ENCODE measurements at regions not wholly inside any gene's neighbourhood (a gene's known extent, or its start where the extent isn't known, plus 50 kb on each side); places are given as distances from the start of the nearest gene placed in this dataset.

DNA sequence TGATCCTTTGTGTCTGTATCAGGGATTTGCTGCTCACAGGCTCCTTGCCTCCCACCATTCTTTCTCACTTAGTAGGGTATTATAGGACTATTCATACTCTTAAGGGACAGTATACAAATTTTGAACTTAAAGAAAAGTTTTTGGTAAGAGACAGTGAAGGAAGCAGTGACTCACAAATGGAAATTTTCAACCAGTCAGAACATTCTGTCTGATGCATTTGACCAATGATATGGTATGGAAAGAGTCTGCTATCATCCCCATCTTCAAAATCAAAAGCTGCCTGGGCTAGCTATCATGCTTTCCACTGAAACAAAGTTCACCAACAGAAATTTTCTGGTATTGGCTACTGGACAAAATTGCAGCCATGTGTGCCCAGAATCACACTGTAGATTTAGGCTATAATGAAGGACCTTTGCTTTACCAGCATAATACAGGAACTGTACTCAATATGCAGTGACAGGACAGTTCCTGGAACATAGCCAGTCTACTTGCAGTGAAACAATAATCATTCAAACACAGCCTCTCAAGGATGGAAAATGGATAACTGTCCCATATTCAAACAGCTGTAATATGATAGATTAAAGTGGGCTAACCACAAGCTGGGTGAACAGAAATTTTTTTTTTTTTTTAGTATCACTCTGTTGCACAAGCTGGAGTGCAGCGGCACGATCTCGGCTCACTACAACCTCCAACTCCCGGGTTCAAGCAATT, 109.0 kb upstream of the ACSL4 start:
- no peak for DNase-seq (ENCODE audit: extremely low read depth, low read depth)

DNA sequence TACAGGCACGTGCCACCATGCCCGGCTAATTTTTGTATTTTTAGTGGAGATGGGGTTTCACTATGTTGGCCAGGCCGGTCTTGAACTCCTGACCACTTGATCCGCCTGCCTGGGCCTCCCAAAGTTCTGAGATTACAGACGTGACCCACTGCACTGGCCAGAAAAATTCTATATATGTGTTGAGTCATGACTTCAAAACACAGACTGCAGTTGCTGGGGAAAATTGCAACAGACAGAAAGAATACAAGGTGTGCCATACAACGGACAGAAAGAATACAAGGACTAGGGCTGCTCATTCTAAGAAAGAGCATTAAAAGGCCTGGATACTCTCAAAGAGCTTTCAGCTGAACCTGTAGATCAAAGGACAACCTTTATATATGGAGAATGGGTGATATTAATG, 109.6 kb upstream of the ACSL4 start:
- DNase-seq (ENCODE audit: extremely low read depth, low read depth): no peak

DNA sequence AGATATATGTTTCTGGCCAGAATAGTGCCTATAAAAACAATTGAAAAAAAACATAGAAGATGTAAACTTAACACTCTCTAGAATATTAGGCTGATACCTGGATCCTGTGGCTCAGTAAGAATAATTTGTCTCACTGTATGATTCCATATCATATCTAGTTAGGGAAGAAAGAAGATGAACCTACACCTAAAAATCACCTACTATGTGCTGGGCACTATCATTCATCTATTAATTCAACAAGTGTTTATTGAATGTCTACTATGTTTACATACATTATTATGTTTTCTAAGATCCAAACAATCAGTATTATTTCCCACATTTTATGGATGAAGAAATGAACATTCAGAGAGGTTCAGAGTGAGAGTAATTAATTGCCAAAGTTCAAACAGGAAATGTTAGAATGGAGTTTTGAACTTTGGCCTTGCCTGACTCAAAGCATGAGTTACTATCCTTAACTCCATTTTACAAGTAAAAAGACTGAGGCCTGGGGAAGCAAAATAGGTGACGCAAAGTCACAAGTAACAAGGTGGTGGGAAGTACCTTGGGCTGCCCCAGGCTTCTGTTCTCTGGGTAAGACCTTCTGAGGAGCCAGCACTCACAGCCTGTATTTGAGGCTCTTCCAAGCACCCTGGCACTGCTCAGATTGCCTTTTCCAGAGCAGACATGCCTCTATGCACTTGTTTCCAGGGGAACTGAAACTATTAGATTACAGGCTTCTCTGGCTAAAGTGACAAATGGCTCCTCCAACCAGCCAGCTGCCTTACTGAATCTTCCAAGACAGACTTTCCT, 111.1 kb upstream of the ACSL4 start:
- DNase-seq (ENCODE audit: extremely low read depth, low read depth): no peak

DNA sequence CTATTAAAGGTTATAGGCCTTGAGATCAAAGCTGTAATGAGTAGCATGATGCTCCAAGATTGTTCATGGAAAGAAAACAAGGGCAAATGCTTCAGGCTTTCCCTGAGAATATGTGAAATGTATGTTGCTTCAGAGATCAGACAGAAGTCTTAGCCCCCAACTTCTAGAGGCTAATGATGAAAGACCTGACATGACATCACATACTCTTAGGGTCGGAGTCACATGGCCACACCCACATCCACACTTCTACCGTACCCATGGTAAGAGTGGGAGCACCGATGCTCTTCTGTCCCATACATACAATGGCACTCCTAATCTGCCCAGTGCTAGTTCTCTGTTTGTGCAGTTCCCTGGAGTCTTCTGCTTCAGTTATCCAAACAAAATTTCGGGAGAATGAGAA, 111.9 kb upstream of the ACSL4 start:
- DNase-seq (ENCODE audit: extremely low read depth, low read depth): no peak

DNA sequence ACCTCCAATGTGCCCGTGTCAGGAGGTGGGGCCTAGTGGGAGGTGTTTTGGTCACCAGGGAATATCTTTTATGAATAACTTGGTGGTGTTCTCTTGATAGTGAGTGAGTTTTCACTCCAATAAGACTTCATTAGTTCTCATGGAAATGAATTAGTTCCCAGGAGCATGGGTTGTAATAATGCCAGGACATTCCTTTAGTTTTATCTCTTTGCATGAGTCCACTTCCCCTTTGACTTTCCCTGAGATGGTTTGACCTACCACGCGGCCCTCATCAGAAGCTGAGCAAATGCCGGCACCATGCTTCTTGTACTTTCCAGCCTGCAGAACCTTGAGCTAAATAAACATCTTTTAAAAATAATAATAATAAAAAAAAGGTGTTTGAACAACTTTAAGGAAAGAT, 112.9 kb upstream of the ACSL4 start:
- DNase-seq (ENCODE audit: extremely low read depth, low read depth): no peak

DNA sequence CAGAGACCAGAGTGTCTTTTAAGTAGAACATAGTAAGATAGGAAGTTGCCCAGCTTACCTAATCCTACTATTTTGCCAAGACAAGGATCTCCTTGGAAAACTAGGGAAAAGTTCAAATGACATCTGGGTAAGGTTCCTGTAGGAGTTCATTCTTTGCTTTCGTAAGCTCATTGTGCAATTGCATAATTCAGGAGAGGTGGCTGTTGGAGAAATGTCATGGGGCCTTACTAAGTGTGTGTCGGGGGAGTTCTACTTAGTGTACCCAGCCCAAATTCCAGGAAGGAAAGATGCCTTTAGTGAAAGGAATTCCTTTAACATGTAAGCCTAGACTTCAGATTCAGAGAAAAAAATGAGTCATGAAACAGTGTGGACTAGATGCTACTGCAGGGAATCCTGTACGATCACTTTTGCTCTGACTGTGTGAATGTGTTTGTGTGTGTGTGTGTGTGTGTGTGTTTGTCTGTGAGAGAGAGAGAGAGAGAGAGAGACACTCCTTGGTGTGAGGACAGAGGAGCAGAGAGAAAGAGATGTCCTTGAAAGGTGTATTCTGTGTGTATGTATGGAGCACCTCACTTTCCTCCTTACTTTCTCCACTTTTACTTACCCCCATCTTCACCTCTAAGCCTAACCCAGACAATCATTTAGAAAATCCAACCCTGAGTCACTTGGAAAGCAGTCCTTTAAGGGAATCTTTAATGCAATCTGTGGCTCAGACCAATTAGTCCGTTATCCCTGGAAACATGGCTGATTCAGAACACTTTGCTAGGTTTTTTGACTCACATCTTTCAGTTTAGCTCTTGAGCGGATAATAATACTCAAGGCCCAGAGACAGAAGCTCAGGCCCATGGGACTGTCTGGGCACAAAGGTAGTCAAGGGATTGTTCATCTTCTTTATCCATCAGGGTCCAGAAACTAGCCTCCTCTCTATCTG, 114.5 kb upstream of the ACSL4 start:
- DNase-seq (ENCODE audit: extremely low read depth, low read depth): no peak

DNA sequence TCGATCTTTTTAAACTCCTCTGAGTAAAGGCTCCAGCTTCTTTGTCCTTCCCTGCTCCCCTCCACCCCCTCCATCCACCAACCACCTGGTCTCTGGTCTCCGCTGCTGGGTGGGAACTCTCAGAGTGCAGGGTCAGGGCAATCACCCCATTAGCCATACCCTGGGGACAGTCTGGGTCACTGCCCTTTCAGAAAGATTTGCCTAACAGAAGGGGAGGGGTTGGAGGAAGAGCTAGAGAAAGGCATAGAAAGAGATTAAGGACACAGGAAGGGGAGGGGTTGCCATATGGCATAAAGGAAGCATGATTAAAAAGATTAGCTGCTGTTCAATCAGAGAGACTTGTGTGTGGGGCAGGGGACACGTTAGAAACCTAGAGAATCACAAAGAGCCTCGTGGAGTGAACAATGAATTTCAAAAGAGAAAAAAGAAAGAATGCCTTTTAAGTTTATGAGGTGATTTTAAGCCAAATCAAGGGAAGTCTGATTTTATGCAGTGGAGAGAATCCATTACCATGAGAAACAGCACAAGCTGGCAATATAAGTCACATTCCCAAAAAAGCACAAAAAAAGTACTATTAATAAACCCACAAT, 115.5 kb upstream of the ACSL4 start:
- no peak for DNase-seq (ENCODE audit: extremely low read depth, low read depth)

DNA sequence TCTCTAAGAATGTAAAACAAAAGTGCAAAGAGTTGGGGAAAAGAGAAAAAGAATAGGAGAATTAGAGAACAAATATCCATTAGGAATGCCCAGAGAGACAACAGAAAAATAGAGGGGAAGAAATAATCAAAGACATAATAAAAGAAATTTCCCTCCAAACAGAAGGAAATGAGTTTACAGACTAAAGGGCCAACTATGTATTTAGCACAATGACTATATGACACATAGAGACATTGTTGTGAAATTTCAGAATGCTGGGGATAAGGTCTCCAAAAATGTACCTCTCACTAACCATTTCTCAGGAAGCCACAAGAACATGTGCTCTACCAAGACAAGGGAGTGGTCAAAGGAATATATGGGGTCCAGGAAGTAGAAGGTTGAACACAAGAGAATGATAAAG, 121.0 kb upstream of the ACSL4 start:
- no peak for DNase-seq (ENCODE audit: extremely low read depth, low read depth)

DNA sequence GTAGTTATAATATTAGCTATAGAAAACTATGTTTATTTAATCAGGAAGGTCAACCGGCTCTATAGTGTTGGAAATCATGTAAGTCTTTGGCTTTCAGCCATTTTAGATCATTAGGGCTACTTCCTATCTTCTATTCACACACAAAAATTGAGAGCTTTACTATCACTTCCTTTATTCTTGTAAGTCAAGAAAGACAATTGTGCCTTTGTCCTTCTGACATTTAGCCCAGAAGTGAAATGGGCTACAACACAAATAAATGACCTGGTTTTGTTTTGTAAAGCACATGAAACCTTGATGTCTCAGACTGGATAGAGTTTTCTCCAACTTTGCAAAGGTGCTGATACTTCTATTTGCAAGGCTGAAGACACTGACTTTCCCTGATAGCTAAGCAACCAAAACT, 122.4 kb upstream of the ACSL4 start:
- no peak for DNase-seq (ENCODE audit: extremely low read depth, low read depth)

DNA sequence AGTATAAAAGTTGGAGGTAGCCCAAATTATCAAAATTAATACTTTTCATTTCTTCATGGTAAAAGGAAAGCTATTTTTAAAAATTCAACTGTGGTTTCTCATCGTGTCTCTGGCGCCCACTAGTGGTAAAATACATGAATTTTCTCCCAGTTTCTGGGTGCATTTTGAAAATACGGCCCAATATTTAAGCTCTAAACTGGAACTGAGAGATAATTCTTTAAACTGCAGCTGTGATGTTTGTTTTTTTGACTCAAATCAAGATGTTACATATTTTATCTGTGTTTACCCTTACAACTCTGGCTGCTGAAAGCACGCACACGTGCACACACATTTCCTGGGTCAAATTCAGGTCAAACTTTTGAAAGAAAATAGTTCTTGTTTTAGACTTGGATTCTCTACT, 123.9 kb upstream of the ACSL4 start:
- peak; percentile 26 for DNase-seq (ENCODE audit: extremely low read depth, low read depth)

DNA sequence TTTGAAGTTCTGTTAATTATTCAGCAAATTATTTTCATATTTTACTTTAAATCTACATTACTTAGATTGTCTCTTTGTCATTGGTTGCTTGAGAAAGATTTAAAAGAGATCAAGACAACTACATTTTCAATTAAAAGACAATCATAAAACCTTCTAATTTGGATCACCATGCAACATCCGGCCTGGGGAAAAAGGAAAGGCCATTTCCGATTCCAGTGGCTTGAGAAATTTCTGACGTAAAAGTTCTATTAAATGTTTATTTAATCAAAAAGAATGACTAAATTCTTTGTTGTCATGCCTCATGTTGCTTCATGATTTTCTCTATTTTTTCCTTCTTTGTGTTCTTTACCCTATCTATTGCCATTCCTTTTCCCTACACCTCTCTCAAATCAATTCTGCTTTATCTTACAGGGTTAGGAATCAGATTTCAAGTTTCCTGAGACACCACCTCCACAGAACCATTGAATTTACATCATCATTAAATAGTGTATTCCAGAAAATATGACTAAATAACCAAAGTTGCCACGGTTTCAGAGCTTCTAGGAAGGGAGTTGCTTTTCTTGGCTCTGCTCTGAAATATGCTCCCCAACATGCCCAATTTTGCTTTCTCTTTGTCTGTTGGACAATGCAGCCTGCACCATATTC, 124.6 kb upstream of the ACSL4 start:
- no peak for DNase-seq (ENCODE audit: extremely low read depth, low read depth)

DNA sequence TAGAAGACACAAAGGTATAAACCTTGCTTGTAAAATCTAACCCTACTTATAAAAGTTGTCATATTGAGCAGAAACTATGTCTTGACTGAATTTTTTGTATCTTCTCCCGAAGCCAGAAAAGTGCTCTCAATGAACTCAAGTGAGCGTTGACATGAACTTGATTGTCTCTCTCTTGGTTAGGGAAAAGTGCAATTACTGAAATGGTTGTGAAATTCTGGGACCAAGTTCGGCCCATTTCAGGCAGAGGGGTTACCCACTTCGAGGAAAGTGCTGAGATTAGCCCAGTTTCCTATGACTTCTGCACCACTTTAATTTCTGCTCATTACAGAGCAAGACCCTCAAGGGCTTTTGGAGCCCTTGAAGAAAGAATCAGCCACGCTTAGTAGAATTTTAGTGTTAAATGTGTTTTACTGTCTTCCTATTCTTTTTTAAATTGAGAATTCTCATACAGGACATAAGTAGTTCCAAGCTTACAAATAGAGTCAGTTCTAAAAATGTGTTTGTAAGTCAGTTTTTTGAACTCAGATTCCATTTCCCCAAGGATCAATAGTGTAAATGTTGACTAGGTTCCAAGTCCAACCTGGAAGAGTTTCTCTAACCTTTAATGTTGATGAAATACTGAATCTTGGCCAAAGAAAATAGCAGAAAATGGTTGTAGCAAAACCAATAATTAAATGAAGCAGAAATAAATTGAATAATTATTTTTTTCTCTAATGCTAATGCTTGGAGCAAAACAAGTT, 125.7 kb upstream of the ACSL4 start:
- no peak for DNase-seq (ENCODE audit: extremely low read depth, low read depth)

DNA sequence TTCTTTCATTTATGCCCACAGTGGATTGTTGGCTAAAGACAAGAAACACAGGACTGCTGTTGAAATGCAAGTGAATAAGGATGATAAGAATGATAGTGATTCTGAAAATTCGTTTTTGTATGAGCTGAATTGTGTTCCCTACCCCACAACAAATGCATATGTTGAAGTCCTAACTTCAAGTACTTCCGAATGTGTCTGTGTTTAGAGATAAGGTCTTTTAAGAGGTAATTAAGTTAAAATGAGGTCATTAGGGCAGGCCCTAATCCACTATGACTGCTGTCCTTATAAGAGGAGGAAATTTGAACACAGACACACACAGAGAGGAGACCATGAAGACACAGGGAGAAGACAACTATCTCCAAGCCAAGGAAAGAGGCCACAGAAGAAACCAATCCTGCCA, 126.6 kb upstream of the ACSL4 start:
- no peak for DNase-seq (ENCODE audit: extremely low read depth, low read depth)

DNA sequence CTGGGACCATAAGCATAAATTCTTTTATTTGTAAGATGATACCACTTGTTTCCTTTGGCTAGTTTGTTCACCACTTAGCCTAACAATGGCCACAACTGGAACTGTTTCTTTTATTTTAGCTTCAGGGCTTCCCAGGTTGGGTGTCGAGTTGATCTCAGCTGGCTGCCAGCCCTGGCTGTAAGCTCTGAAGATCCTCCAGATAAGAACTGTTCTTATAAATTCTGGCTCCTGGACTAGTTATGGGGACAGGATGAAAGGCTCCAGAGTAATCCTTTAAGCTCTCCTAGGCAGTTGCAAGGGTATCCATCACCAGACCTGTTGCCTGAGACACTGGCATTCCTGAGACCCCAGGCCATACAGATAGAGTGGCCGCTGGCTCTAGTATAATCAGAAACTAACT, 129.4 kb upstream of the ACSL4 start:
- DNase-seq (ENCODE audit: extremely low read depth, low read depth): no peak

DNA sequence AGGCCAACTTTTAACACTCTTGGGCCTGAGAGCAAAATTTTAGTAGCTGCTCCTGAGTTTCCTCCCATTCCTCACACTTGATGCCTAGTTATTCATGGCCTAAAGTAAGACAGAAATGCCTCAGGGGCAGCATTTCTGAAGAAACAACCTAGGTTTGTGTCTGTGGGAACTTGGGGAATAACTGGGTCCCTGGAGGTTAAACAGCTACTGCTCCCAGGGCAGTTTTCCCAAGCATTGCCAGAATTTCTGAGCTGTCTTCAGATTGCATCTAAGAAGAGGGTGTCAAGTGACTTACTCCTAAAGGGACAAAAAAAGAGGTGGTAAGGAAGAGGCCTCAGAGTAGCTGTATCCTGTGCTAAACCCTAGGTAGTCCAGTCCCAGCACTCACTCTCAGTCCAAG, 130.8 kb upstream of the ACSL4 start:
- DNase-seq (ENCODE audit: extremely low read depth, low read depth): no peak

DNA sequence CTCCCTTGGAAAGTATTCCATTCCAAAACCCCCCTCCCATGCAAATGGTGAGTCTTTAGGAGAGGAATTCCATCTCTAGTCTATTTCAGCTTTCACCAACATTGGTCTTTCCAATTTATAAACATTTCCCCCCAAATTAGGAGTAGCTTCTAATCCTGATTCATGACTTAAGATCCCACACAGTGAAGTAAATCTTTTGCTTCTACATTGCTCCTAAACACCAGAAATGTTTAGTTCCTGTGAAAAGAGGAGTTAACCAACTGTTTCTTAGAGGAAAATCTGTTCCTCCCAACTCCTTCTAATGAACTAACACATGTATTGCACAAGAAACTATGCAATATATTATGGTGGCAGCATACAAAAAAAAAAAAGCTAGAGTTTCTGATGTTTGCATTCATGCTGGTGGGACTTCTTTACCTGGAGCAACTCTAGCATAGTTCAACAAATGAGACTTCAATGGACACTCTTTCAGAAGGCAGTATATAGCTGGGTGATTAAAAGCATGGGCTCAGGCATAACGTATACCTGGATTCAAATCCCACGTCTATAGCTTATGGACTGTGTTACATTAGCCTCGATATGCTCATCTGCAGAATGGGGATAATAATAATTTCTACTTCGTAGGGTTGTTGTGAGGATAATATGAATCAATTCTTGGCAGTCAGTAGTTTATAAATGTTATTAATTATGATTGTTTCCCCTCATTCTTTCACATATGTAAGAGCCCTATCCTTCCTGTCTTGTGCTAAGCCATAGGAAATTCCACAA, 131.6 kb upstream of the TMEM164 start:
- no peak for DNase-seq (ENCODE audit: extremely low read depth, low read depth)

DNA sequence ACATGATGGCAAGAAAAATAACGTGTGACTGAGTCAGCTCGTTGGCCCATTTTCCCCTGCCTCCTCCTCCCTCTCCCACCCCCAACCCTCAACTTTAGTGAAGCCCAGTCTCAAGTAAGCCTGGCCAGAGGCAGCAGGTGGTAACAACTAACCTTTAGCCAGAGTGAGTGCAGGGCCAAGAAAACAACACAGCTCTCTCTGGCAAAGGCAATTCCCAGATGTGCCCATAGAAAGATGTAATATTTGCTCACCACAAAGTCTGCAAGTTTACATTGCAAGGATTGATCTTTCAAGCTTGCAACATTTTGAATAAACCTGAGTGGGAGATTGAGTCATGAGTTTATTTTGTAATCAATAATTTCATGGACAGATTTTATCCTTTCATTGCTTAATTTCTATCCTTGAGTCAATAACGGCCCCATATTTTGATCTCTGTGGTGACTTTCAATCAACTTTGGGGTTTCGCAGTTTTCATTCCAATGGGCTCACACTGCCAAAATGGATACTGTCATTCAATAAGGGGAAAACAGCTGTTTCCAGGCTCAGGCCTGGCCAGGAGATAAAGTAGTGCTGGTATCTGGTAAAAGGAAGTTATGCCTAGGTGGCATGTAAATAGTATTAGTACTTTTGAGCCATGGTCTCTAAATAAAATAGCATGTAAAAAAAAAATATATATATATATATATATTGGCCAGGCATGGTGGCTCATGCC, 130.7 kb upstream of the TMEM164 start:
- DNase-seq (ENCODE audit: extremely low read depth, low read depth): no peak

DNA sequence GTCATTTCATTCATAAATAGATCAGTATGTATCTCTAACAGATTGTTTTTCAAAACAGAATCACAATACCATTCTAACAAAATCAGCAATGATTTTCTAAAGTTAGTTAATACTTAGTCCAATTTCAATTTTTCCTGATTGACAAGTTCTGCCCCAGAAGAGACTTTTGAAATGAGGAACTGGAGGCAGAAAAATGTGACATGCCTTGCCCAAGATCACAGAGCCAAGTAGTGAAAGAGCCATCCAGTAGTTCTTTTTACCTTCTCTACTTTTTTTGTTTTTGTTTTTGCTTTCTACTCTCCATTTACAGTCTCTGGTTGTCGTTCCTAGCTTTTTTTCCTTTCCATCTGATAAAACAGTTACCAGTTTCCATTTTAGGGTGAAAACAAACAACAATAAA, 129.3 kb upstream of the TMEM164 start:
- no peak for DNase-seq (ENCODE audit: extremely low read depth, low read depth)
